ENCODE measurements at regions not wholly inside any gene's neighbourhood (a gene's known extent, or its start where the extent isn't known, plus 50 kb on each side); places are given as distances from the start of the nearest gene placed in this dataset.

DNA sequence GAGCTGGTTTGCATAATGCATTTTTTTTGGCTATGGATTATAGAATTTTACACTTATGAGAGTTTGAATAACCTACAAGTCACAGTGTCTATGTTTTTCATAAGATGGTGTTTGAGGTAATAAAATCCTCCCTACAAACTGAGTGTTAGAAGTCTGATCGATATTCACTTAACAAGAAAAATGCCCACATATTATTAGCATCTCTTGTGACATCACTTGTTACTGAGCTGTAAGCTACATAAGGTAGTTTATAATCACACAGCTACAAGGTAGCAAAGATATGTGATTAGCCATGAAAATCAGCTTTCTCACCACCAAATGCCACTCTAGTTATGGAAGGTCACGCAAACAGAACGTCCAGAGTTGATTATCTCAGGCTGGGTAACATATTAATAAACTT lies 669.6 kb downstream of the PCDH18 start:
- Histone ChIP-seq H2AK9ac (replicated peaks; ENCODE audit: low read depth, low read length, poor library complexity) (no peak overlapping the region), H2BK15ac (ENCODE audit: low read depth, low read length) (no peak overlapping the region), H3K27ac (ENCODE audit: insufficient read depth, low read length) (no peak overlapping the region), H3K14ac (replicated peaks; ENCODE audit: low read depth, low read length) (no peak overlapping the region), H3K23ac (ENCODE audit: low read depth, low read length) (no peak overlapping the region), H2BK5ac (ENCODE audit: low read depth, low read length, poor library complexity, severe bottlenecking) (no peak overlapping the region), H3K18ac (ENCODE audit: low read depth, low read length) (no peak overlapping the region), H3K27me3 (ENCODE audit: control insufficient read depth, insufficient read depth, low read length) (no peaks in the 10 kb centered on the region), H3K9me3 (ENCODE audit: control insufficient read depth, insufficient read depth, low read length) (no peaks in the 10 kb centered on the region), H3K36me3 (ENCODE audit: control insufficient read depth, insufficient read depth, low read length) (no peaks in the 10 kb centered on the region), H4K91ac (ENCODE audit: insufficient read depth, low read depth, low read length) (no peak overlapping the region), H4K5ac (ENCODE audit: low read depth, low read length) (no peak overlapping the region), H3K9me1 (ENCODE audit: insufficient read depth, low read length) (no peaks in the 10 kb centered on the region), H2AFZ (replicated peaks; ENCODE audit: low read length, poor library complexity) (no peak overlapping the region), H3K4me3 (ENCODE audit: insufficient read depth, low read depth, low read length) (no peak overlapping the region), H2BK20ac (ENCODE audit: low read depth, low read length) (no peak overlapping the region), H2AK5ac (ENCODE audit: low read depth, low read length) (no peak overlapping the region), H2BK120ac (ENCODE audit: low read depth, low read length) (no peak overlapping the region), H3K4me1 (ENCODE audit: control insufficient read depth, insufficient read depth, low read length) (no peaks in the 10 kb centered on the region), H3K4ac (ENCODE audit: low read depth, low read length) (no peak overlapping the region), H4K20me1 (ENCODE audit: insufficient read depth, low read length) (no peaks in the 10 kb centered on the region), H3K79me1 (ENCODE audit: low read depth in 1 of 2, low read length in 2 of 2) (no peaks in the 10 kb centered on the region), H3K9ac (ENCODE audit: low read depth, low read length) (no peak overlapping the region), H3K4me2 (ENCODE audit: low read depth, low read length) (no peak overlapping the region), H3K56ac (ENCODE audit: extremely low read depth, insufficient read depth, low read length) (no peak overlapping the region), H4K8ac (ENCODE audit: low read depth in 2 of 2, low read length in 2 of 2) (no peak overlapping the region)
- no peak for ATAC-seq (ENCODE audit: low read depth)
- ChIA-PET POLR2A (ENCODE audit: unreplicated experiment) (no interaction called here), CTCF (interaction anchor here (1.0 to 1.2 kb wide), 2 partner anchors 127 to 149 kb away, joined by 3 to 4 read pairs; no protein-coding TSS in a partner anchor)
- WGBS, 2 experiments (ENCODE audit: extremely low coverage in 2 of 2, insufficient read length in 1 of 2), result no CpG with 5 or more reads among the region's 3 CpGs
- BruUV-seq (replicated peaks), result no TSS peak
- dilution Hi-C loops (cut with HindIII; ENCODE audit: low sequenced_read_pairs, unreplicated experiment), result no loop called here
- TF ChIP-seq CEBPB (IDR thresholded peaks at IDR 0.05; ENCODE audit: low read depth, low read length) (no peak), MAFK (IDR thresholded peaks at IDR 0.05; ENCODE audit: low read depth, low read length) (no peak), MXI1 (IDR thresholded peaks at IDR 0.05; ENCODE audit: borderline replicate concordance, low read depth, low read length) (no peak), RFX5 (IDR thresholded peaks at IDR 0.05; ENCODE audit: low read depth, low read length) (no peak)
- TF ChIP-seq, protein P1, sequence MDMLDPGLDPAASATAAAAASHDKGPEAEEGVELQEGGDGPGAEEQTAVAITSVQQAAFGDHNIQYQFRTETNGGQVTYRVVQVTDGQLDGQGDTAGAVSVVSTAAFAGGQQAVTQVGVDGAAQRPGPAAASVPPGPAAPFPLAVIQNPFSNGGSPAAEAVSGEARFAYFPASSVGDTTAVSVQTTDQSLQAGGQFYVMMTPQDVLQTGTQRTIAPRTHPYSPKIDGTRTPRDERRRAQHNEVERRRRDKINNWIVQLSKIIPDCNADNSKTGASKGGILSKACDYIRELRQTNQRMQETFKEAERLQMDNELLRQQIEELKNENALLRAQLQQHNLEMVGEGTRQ (IDR thresholded peaks at IDR 0.05; ENCODE audit: low read depth, low read length), result no peak
- in situ Hi-C loops (cut with MboI; ENCODE audit: low sequenced_read_pairs), result no loop called here
- DNase-seq, result no peak
- intact Hi-C loops (cut with micrococcal nuclease), result loop anchor here (10.0 kb wide), 1 partner anchor 948 kb away; no protein-coding TSS in a partner anchor

Data from IMR-90 (cell line).